GM12891 (cell line): ENCODE measurements at regions not wholly inside any gene's neighbourhood (a gene's known extent, or its start where the extent isn't known, plus 50 kb on each side); places are given as distances from the start of the nearest gene placed in this dataset.

Experiments used
- DNase-seq: peaks from one replicate; pipeline ENCODE4 v3.0.0; 2011; ENCODE audit warnings: low spot score; ENCODE audit not compliant: insufficient read length
- FAIRE-seq: peaks from 2 replicates; lab custom pipeline; 2011; peaks lifted over from hg19 to GRCh38; lab: Jason Lieb, UNC
- PAX5 ChIP-seq: IDR thresholded peaks from 2 replicates; pipeline ENCODE4 v1.6.1; 2011; ENCODE audit warnings: low read length, moderate library complexity, mild to moderate bottlenecking; ENCODE audit not compliant: insufficient read depth, severe bottlenecking
- POLR2A ChIP-seq: IDR thresholded peaks from 2 replicates; pipeline ENCODE4 v1.6.1; 2011; ENCODE audit warnings: low read depth, low read length, control low read depth
- POLR2AphosphoS5 ChIP-seq: IDR thresholded peaks from 2 replicates; pipeline ENCODE4 v1.6.1; 2011; ENCODE audit warnings: low read depth, low read length, control low read depth
- POU2F2 ChIP-seq: IDR thresholded peaks from 2 replicates; pipeline ENCODE4 v1.6.1; 2011; ENCODE audit warnings: low read depth, mild to moderate bottlenecking, control low read depth, low read length, moderate library complexity
- SPI1 ChIP-seq: IDR thresholded peaks from 2 replicates; pipeline ENCODE4 v1.6.1; 2011; ENCODE audit warnings: low read depth, low read length, control low read depth
- TAF1 ChIP-seq: IDR thresholded peaks from 2 replicates; pipeline ENCODE4 v1.6.1; 2011; ENCODE audit warnings: low read depth, low read length, control low read depth

GRCh38 chr2:48176876-48177275 lies 137.6 kb upstream of the FOXN2 start:
- TF ChIP-seq POLR2A (no peak), POU2F2 (no peak), PAX5 (no peak)
- DNase-seq, result no peak
- no peak for FAIRE-seq

- no peak for TF ChIP-seq POLR2A
- DNase-seq (no peak), FAIRE-seq (no peak)
Observed at GRCh38 chr2:48178611-48179010, 135.9 kb upstream of the FOXN2 start.

DNA sequence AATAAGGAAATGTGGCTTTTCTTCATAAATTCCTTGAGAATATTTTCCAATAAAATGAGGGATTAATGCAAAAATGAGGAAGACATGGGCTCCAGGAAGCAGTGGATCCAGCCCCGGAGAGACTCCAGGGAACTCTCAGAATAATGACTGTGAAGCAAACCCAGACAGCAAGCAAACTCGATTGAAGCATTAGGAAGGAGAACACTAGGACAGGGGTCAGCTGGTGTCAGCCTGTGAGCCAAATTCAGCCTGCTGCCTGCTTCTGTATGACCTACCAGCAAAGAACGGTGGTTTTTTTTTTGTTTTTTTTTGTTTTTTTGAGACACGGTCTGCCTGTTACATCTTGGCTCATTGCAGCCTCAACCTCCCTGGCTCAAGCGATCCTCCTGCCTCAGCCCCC lies 133.9 kb upstream of the FOXN2 start:
- TF ChIP-seq TAF1, result no peak
- no peak for TF ChIP-seq POU2F2
- TF ChIP-seq PAX5, result no peak
- TF ChIP-seq SPI1, result no peak
- no peak for TF ChIP-seq POLR2A
- TF ChIP-seq POLR2AphosphoS5, result no peak
- no peak for DNase-seq
- no peak for FAIRE-seq

DNA sequence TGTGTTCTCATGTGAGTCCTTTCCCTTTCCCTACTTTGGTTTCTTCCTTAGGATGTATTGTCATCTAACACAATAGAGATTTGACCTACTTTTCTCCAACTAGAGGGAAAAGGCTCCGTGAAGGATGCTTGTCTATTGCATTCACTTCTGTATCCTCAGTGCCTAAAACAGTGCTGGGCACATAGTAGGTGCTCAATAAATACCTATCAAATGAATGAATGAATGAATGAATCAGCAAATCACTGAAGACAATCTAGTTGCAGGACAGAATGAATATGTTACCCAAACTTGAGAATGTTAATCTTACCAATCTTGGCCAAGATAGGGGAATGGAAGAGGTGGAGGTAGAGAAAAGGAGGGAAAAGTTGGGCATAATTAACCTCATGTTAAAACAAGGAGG lies 131.2 kb upstream of the FOXN2 start:
- DNase-seq (no peak), FAIRE-seq (no peak)
- TF ChIP-seq POLR2AphosphoS5 (no peak), TAF1 (no peak), PAX5 (no peak), SPI1 (no peak), POLR2A (no peak), POU2F2 (no peak)

DNA sequence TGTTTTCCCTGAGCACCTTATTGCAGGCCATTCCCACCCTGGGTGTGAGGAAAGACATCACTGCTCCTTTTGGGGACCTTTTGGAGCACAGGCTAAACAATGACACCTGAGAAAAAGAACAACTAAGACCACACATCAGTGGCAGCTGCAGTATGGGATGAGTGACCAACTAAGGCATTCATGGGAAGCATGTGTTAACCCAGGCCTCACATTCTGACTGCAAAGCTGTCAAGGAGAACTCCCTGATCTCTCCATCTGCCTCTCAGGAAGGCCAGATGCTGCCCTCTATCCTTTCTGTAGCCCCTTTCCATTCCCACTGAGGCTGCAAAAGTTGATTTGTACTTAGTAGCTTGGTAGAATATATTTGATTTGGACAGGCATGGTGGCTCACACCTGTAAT lies 130.5 kb upstream of the FOXN2 start:
- DNase-seq (no peak), FAIRE-seq (no peak)
- TF ChIP-seq TAF1, result no peak
- no peak for TF ChIP-seq POLR2AphosphoS5
- TF ChIP-seq PAX5, result no peak
- no peak for TF ChIP-seq POLR2A
- TF ChIP-seq POU2F2, result no peak
- TF ChIP-seq SPI1, result no peak

- FAIRE-seq, result no peak
- TF ChIP-seq SPI1 (no peak), POLR2A (no peak), PAX5 (no peak), POU2F2 (no peak), TAF1 (no peak), POLR2AphosphoS5 (no peak)
Observed at GRCh38 chr2:48187503-48187902, 127.0 kb upstream of the FOXN2 start.

GRCh38 chr2:48189552-48190228 lies 124.8 kb upstream of the FOXN2 start:
- FAIRE-seq, result no peak
- TF ChIP-seq POLR2AphosphoS5 (no peak), SPI1 (no peak), PAX5 (no peak), POLR2A (no peak), TAF1 (no peak), POU2F2 (no peak)
- no peak for DNase-seq

More at GRCh38 chr2:48187503-48187902, 127.0 kb upstream of the FOXN2 start:
- no peak for DNase-seq

DNA sequence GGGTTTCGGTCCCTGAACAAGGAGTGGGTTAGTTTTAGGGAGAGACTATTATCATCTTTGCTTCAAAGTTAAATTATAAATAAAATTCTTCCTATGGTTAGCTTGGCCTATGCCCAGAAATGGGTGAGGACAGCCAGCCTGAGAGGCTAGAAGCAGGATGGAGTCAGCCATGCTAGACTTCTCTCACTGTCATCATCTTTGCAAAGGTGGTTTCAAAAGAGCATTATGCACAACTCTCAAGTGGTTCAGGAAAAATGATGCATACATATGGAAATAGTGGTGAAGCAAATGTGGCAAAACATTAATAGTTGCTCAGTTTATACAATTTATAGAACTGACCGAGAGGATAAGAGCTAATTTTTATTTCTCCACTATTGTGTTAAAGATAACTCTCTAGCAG lies 124.3 kb upstream of the FOXN2 start:
- no peak for FAIRE-seq
- no peak for TF ChIP-seq POU2F2
- TF ChIP-seq POLR2AphosphoS5, result no peak
- TF ChIP-seq POLR2A, result no peak
- no peak for TF ChIP-seq PAX5
- no peak for TF ChIP-seq SPI1
- no peak for TF ChIP-seq TAF1
- no peak for DNase-seq

DNA sequence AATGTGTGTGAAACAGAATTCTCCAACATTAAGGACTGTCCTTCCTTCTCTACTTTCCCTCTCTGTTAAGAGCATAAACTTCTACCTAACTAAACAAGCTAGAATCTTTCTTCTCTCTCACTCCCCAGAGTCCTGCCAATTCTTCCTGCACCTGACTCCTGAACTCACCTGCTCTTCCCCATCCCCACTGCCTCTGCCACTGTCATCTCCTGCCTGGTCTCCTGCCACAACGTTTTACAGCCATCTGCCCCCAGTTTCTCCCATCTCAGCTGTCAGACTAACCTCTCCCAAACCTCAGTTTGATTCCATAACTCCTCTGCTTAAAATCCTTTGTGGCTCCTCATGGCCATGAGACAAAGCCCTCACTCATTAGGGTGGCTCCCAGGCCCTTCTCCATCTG lies 119.8 kb upstream of the FOXN2 start:
- no peak for FAIRE-seq
- no peak for DNase-seq
- TF ChIP-seq POLR2A (no peak), TAF1 (no peak), POLR2AphosphoS5 (no peak), SPI1 (no peak), POU2F2 (no peak), PAX5 (no peak)

DNA sequence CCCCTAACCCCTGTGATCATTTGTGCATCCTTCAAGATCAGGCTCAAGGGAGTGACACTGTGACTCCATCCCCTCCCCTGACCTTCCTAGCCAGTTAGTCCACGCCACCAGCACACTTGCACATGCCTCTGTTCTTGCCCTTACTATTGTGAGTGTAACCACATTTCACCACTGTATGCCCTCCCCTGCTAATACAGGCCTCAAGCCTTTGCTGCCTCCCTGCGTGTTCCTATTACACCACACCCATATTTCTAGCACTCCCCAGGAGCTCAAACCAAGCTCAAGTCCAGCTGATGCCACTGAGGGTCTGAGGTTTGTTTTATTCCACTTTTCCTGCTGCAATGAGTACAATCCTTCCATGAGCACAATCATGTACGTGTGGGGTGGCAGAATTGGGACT lies 119.3 kb upstream of the FOXN2 start:
- DNase-seq, result no peak
- no peak for FAIRE-seq
- TF ChIP-seq POLR2A, result no peak
- TF ChIP-seq PAX5, result no peak
- no peak for TF ChIP-seq SPI1
- no peak for TF ChIP-seq POLR2AphosphoS5
- no peak for TF ChIP-seq TAF1
- TF ChIP-seq POU2F2, result no peak

DNA sequence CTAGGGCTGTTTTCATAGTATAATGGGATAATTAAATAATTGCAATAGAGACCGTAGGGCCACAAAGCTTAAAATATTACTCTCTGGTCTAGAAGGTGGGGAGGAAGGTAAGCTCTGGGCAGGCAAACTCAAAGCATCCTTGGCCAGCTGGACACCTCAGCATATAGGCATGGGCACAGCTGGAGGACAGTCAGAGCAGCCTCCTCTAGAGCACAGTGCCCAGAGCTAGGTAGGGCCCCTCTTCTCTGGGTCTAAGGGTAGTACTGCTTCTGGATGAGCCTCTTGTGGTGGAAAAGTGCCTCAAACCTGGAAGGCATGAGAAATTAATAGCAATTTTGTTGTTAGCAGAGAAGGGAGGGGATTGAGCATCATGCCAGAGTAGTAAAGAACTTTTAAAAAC lies 116.9 kb upstream of the FOXN2 start:
- FAIRE-seq (no peak), DNase-seq (no peak)

More for the DNA sequence above, 116.9 kb upstream of the FOXN2 start:
- no peak for TF ChIP-seq TAF1
- no peak for TF ChIP-seq SPI1
